Fibroblast of lung (primary cell): ENCODE measurements at regions not wholly inside any gene's neighbourhood (a gene's known extent, or its start where the extent isn't known, plus 50 kb on each side); places are given as distances from the start of the nearest gene placed in this dataset.

Source experiments
- DNase-seq, 2 donors: peaks; one replicate each; pipeline versions ENCODE4 v3.0.0 to v3.0.0-alpha.2; 2010; ENCODE audit warnings: low read depth in 2 of 2
- H2AFZ ChIP-seq: 2 replicates; pipeline ENCODE4 v1.5.1; 2012; ENCODE audit warnings: low read length, control low read depth, inconsistent platforms
- H3K27ac ChIP-seq: 2 replicates; pipeline ENCODE4 v1.5.1; 2011; ENCODE audit warnings: low read length, control low read depth; ENCODE audit not compliant: insufficient read depth
- H3K27me3 ChIP-seq: 2 replicates; pipeline ENCODE4 v1.5.1; 2011; ENCODE audit warnings: mild to moderate bottlenecking, low read length; ENCODE audit not compliant: control insufficient read depth, insufficient read depth
- H3K36me3 ChIP-seq: 2 replicates; pipeline ENCODE4 v1.5.1; 2011; ENCODE audit warnings: low read length; ENCODE audit not compliant: control insufficient read depth, insufficient read depth
- H3K4me1 ChIP-seq: 2 replicates; pipeline ENCODE4 v1.5.1; 2011; ENCODE audit warnings: low read length; ENCODE audit not compliant: control insufficient read depth, insufficient read depth; ENCODE audit errors: extremely low read depth
- H3K4me2 ChIP-seq: 2 replicates; pipeline ENCODE4 v1.5.1; 2011; ENCODE audit warnings: low read length, control low read depth; ENCODE audit not compliant: insufficient read depth; ENCODE audit errors: extremely low read depth
- H3K4me3 ChIP-seq, 4 experiments: fragments of 200-600 bp in 1 of 4; sonication (generic) in 1 of 4; replicated peaks in 1 of 4; 2 replicates each; pipeline ENCODE4 v1.5.1; 2011 to 2016; ENCODE audit warnings: low read length in 4 of 4, low read depth in 3 of 4, mild to moderate bottlenecking in 3 of 4, control low read depth in 2 of 4, inconsistent platforms in 1 of 4, mixed read lengths in 1 of 4; ENCODE audit not compliant: insufficient read depth in 1 of 4; ENCODE audit errors: control extremely low read depth in 1 of 4
- H3K79me2 ChIP-seq: 2 replicates; pipeline ENCODE4 v1.5.1; 2012; ENCODE audit warnings: mild to moderate bottlenecking, low read length, inconsistent platforms; ENCODE audit not compliant: control insufficient read depth, insufficient read depth
- H3K9ac ChIP-seq: 2 replicates; pipeline ENCODE4 v1.5.1; 2011; ENCODE audit warnings: mild to moderate bottlenecking, low read length, control low read depth; ENCODE audit not compliant: insufficient read depth
- H3K9me3 ChIP-seq: 2 replicates; pipeline ENCODE4 v1.5.1; 2012; ENCODE audit warnings: low read depth, low read length; ENCODE audit not compliant: control insufficient read depth, insufficient read depth
- H4K20me1 ChIP-seq: 2 replicates; pipeline ENCODE4 v1.5.1; 2011; ENCODE audit warnings: low read length; ENCODE audit not compliant: control insufficient read depth, insufficient read depth; ENCODE audit errors: extremely low read depth
- CTCF ChIP-seq, 2 donors: IDR thresholded peaks in 1 of 2; conservative IDR thresholded peaks in 1 of 2; 1 replicate in 1 of 2; 2 replicates in 1 of 2; pipeline ENCODE4 v1.5.1; 2011 to 2012; ENCODE audit warnings: low read length in 2 of 2, control low read depth in 1 of 2, inconsistent platforms in 1 of 2, low read depth in 1 of 2, mild to moderate bottlenecking in 1 of 2
- EZH2 ChIP-seq: IDR thresholded peaks from 2 replicates; pipeline ENCODE4 v1.5.1; 2012; ENCODE audit warnings: low read length, control low read depth, mild to moderate bottlenecking; ENCODE audit errors: missing control alignments

- H2AFZ ChIP-seq = no peak overlapping the region
- H3K9me3 ChIP-seq = no peaks in the 10 kb centered on the region
- no peak for DNase-seq
- no peaks in the 10 kb centered on the region for H3K36me3 ChIP-seq
- no peak overlapping the region for H3K9ac ChIP-seq
- H3K27me3 ChIP-seq = no peaks in the 10 kb centered on the region
- no peaks in the 10 kb centered on the region for H3K79me2 ChIP-seq
- TF ChIP-seq EZH2 = no peak
- H3K4me1 ChIP-seq = no peaks in the 10 kb centered on the region
- H3K4me3 ChIP-seq = no peak overlapping the region
- no peak overlapping the region for H3K4me2 ChIP-seq
- no peak overlapping the region for H3K27ac ChIP-seq
- H4K20me1 ChIP-seq = no peaks in the 10 kb centered on the region
Observed at GRCh38 chr3:74343391-74343790, 271.1 kb downstream of the CNTN3 start.

- no peaks in the 10 kb centered on the region for H3K27me3 ChIP-seq
- H3K4me2 ChIP-seq = no peak overlapping the region
- no peaks in the 10 kb centered on the region for H3K9me3 ChIP-seq
- no peaks in the 10 kb centered on the region for H3K79me2 ChIP-seq
- no peak overlapping the region for H3K27ac ChIP-seq
- no peak overlapping the region for H3K9ac ChIP-seq
- no peaks in the 10 kb centered on the region for H4K20me1 ChIP-seq
- H3K4me1 ChIP-seq = no peaks in the 10 kb centered on the region
- TF ChIP-seq EZH2 = no peak
- TF ChIP-seq CTCF (conservative IDR thresholded peaks at IDR 0.05 in 1 of 2, IDR thresholded peaks at IDR 0.05 in 1 of 2; ENCODE audit: low read depth in 1 of 2, low read length in 2 of 2) = no peak
- H3K36me3 ChIP-seq = no peaks in the 10 kb centered on the region
- H2AFZ ChIP-seq = no peak overlapping the region
- H3K4me3 ChIP-seq = no peak overlapping the region
- DNase-seq = no peak
Observed at GRCh38 chr3:74338998-74339397, 275.5 kb downstream of the CNTN3 start.

DNA sequence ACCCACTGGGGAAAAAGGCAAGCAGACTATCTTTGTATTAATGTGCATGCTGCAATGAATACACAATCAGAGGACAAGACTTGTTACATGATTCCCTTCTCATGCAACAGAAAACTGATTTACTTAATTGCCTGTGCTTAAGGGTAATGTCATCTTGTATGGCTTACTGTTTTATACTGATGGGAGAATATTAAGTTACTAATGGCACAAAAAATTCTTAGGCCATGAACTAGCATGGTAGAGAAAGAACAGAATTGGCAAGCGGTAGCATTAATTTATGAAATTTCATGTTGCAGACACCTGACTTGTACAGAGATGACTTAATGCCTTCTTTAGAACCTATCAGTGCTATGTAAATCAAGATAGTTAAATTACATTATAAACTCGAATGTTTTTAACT lies 282.3 kb downstream of the CNTN3 start:
- no peak overlapping the region for H2AFZ ChIP-seq
- no peak overlapping the region for H3K27ac ChIP-seq
- H3K36me3 ChIP-seq = no peaks in the 10 kb centered on the region
- no peak for DNase-seq
- H3K9ac ChIP-seq = no peak overlapping the region
- no peaks in the 10 kb centered on the region for H3K27me3 ChIP-seq
- no peak overlapping the region for H3K4me3 ChIP-seq
- H3K4me1 ChIP-seq = no peaks in the 10 kb centered on the region
- no peak overlapping the region for H3K4me2 ChIP-seq
- H3K9me3 ChIP-seq = no peaks in the 10 kb centered on the region
- no peak for TF ChIP-seq EZH2
- TF ChIP-seq CTCF (conservative IDR thresholded peaks at IDR 0.05 in 1 of 2, IDR thresholded peaks at IDR 0.05 in 1 of 2; ENCODE audit: low read depth in 1 of 2, low read length in 2 of 2) = no peak
- no peaks in the 10 kb centered on the region for H3K79me2 ChIP-seq
- no peaks in the 10 kb centered on the region for H4K20me1 ChIP-seq
